NOMO-1 treated with DMSO at 0.1 percent for 48 hours (cell line): ENCODE measurements at regions not wholly inside any gene's neighbourhood (a gene's known extent, or its start where the extent isn't known, plus 50 kb on each side); places are given as distances from the start of the nearest gene placed in this dataset.

ENCODE experiments used
- DNase-seq: peaks from one replicate; lab custom pipeline; 2025; ENCODE audit not compliant: unreplicated experiment; lab: John Stamatoyannopoulos, UW

DNA sequence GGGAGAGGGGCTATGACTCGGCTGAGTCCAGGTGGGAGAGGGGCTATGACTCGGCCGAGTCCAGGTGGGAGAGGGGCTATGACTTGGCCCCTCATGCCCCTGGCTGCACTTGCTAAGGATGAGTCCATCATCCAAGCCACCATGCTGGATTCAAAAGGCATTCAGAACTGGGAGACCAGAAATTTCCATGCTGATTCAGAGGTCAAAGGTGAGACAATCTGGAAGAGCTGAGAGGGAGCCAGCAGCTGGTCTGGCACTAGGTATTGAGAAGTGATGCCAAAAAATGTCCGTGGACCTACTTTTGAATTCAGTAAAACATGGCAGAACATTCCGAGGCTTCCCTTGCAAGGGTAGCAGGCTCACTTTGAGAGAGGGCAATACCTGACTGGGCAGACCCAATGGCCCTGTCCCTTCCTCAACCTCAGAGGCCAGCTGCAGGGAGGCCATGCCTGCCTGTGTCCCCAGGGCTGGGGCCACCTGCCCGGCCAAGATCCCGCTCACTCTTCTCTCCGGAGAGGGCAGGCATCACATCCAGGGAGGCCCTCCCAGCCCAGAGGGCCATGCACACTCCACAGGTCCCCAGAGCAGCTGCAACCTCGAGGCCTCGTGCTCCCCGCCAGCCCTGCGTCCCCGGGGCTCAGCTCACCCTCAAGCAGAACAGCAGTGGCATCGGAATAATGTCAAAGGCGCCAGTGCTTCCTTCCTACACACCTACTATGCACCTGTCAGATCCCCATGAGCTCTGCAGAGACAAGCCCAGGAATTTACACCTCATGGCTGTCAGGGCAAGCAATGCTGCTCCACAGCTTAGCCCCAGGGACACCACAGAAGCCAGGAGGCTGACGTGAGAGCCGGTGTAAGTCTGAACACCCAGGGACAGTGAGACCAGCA, 80.2 kb upstream of the GPC1 start:
- DNase-seq, result no peak

DNA sequence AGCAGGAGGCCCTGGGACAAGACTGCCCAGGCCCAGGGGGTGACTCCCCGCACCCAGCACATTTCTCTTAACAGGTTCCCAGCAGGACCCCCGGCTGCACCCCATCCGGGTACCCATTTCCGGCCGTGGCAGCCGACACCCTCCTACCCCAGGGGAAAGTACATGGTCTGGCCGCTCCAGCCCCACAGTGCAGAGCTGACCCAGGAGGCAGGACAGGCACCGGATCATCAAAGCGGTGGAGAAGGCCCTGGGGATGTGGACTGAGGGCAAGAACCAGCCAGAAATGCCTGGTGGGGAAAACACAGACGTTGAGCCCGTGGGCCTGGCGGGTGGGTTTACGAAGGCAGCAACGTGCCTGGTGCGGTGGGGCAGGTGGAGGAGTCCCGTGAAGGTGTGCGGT, 79.5 kb upstream of the GPC1 start:
- no peak for DNase-seq

DNA sequence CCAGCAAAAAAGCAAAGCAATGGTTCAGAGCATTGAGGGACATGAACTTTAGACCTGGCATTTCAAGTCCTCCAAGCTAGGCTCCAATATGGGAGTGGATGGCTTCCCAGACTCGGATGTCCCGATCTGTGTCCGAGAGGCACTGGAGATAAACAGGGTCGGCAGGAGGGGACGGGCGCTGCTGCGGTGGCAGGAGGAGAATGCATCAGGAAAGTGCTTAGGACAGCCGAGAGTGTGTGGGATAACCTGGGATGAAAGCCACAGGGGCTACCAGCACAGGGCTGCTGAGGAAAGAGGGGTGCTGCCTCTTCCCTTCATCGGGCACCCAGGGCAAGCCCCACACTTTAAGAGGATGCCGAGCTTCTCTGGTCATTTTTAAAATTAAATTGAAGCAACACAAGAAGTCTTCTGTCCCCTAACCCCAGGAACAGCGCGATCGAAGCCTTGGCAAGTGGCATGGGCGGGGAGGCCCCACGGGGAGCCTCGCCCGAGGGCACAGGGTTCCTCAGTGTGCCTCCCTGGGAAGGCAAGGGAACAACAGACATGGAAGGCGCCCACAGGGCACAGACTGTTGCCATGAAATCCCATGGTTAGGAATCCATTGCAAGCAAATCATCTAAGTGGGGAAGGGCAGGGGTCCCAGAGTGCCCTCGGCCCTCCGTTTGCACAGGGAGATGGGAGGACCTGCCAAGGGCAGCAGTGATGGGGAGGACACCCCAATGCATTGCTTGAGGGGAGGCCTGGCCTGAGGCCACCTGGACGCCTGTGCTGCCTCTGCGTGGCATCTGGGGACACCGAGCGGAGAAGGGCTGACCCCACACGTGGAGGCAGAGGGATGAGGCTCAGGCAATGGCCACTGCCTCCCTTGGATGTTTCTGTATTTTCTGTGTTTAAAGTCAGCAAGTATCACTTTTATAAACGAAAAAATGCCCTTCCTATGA, 78.5 kb upstream of the GPC1 start:
- DNase-seq, result no peak

DNA sequence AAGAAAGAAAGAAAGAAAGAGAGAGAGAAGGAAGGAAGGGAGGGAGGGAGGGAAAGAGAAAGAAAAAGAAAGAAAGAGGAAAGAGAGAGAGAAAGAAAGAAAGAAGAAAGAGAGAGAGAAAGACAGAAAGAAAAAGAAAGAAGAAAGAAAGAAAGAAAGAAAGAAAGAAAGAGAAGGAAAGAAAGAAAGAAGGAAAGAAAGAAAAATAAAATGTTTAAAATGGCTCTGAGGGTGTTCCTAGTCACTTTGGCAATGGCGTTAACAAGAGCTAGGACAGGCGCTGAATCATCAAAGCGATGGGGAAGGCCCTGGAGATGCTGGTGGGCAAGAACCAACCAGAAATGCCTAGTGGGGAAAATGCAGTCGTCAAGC, 77.8 kb upstream of the GPC1 start:
- no peak for DNase-seq

DNA sequence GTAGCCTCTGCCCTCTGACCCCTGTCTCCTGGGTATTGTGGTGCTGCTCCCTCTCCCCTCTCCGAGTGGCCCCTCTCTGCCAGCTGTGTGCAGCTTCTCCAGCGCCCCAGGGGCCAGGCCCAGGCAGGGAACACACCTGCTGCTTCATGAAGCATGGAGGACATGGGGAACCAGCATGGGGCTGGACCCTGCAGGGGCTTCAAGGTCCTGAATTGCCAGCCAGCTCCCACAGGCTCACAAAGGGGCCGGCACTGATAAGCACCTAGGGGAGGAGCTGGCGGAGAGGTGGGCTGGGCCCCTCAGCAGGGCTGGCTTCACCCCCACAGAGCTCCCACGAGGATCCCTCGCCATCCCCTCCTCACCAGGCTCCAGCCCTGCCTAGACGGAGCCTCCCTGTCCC, 77.4 kb upstream of the GPC1 start:
- no peak for DNase-seq

DNA sequence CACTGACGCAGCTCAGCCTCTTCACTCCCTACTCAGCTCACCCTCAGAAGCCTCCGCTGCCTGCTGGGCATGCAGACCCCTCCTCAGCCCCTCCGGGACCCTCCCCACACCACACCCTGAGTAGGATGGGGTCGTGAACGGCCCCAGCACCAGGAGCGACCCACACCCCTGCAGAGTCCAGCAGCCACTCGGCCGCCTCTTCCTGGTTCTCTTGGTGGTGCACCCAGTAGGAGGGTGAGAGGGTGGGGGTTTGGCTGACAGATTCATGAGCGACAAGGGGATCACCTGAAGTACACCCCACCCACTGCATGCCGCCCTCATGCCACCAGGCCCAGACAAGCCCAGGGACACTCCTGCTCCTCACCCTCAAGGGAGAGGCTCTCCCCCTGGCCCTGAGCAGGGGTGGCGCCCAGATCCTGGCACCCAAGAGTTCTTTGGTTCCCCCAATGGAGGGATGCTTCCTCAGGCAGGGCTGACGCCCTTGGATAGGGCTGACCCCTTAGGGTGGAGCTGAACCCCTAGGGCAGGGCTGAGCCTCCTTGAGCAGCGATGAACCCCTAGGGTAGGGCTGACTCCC, 76.6 kb upstream of the GPC1 start:
- no peak for DNase-seq

DNA sequence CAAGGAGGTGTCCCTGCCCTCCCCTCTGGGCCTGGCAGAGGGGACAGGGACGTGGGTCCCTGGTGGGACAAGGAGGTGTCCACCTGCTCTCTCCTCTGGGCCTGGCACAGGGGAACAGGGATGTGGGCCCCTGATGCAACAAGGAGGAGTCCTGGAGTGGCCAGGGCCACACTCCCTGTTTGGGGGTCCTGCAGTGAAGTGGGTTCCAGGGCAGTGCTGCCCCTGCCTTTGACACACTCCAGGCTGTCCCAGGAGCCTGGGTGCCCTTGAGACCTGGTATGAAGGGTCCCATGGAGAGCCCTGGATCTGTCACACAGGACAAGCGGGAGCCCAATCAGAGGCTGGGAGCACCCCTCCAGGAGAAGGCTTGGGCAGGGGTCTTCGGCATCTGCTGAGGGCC, 75.8 kb upstream of the GPC1 start:
- no peak for DNase-seq

DNA sequence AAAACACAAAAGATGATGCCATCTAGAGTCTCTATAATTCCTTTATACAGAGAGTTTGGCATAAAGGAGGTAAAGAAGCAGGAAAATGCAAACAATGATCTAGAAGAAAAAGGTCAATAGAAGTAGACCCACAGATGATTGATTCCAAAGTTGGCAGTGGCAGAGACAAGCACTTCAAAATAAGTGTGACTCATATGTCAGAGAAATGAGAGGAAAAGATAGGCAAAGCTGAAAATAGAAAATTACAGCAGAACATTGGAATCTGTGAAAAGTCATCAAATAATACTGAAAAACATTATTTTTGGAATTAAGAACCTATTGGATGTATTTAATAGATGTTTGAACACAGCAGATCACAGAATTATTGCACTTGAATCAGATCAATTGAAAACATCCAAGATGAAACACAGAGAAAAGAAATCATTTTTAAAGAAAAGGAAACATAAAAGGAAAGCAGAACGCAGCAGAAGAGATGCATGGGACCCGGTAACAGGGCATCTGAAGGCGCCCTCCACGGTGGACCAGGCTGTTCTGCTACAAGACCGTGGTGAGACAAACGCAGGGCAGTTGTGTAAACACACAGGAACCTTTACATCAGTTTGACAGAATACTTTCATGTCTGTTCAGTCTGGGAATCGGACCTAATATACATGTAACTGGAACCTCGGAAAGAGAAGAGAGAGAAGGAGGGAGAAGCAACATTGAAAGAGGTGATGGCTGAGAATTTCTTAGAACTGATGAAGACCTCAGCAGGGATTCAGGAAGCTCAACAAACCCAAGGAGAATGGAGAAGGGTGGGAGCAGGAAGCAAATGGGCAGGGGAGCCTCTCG, 74.6 kb upstream of the GPC1 start:
- DNase-seq, result no peak

DNA sequence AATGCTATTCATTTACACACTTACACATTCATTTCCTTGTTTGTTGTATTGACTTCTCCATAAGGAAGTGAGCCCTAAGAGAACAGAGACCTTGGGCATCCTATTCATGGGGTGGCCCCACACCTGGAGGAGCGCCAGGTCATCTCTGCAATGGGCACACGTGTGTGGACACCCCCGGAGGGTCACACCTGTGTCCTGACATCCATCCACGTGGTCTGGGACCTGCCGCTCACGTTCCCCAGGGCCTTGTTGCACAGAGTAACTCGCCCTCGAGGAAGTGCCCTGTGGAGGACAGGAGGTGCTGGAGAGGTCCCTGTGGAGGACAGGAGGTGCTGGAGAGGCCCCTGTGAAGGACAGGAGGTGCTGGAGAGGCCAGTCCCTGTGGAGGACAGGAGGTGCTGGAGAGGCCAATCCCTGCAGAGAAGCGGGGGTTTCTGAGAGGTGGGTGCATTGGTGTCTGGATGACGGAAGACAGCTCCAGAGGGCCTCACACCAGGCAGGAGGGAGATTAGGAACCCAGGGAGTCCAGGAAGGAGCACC, 73.2 kb upstream of the GPC1 start:
- no peak for DNase-seq

DNA sequence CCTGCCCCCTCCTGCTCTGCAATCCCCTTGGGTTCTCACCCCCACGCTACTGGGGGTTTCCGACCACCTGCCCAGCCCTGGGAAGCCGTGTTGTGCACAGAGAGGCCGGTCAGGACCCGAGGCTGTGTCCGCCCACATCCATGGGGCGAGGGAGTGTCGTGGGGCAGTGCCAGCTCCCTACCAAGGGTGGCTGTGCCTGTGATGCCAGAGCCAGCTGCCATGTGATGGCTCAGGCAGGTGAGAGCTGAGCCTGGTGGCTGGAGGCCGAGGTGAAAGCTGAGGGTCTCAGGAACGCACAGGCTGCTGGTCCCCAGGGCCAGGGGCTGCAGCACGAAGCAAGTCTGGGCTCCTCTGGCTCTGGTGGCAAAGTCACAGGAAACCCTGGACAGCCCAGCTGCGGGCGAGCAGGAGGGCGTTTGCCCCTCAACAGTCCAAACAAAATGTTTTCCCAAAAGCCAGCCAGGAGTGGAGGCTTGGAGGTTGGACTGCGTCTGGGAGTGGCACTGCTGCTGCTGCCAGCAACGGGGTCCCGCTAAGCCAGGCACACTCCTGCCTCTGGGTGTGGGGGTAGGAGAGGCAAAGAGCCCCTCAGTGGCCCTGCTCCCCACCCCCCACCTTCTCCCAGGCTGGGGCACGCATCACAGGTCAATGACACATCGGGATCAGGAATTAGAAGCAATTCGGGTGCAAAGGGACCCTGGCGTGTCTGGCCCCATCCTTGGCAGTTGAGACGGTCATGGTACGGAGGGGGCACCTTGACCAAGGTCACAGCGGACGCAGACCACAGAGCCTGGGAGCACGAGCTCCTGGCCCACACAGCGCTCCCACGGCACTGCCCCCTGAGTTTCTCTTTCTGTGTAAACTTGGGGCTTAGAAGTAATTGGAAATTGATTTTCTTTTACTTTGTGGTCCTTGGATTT, 72.4 kb upstream of the GPC1 start:
- DNase-seq, result no peak

DNA sequence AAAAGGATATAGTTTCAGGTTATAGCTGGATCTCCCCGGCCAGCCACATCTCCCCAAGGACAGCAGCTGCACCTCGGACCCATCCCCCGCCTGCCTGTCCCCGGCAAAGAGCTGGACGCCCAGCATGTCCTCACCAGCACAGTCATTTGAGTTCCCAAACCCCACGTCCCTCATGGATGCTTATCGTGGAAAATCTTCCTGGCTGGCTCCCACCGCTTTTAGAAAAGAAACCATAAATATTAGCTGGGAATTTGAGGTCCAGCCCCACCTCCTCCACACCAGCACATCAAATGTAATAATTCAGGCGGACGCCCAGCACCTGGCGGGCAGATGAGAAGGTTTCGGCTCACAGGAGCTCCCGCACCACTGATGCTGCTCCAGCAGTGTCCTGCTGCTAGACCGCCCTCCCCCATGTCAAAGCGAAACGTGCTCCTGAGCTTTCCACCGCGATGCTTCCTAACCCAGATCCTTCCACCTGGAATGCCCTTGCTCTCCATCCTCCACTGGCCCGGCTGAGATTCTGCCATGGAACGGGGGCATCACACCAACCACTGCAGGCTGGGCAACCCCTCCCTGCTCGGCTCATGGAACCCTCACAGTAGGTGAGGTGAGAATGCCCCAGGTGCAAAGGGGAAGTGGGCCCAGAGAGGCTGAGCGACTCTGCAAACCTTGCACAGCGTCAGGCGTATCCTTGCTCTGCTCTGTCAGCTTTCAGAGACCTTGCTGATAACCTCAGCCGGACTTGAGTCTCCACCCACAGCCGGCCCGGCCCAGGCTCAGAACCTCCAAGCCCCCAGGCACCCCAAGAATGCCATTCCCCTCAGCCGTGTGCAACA, 71.5 kb upstream of the GPC1 start:
- no peak for DNase-seq

DNA sequence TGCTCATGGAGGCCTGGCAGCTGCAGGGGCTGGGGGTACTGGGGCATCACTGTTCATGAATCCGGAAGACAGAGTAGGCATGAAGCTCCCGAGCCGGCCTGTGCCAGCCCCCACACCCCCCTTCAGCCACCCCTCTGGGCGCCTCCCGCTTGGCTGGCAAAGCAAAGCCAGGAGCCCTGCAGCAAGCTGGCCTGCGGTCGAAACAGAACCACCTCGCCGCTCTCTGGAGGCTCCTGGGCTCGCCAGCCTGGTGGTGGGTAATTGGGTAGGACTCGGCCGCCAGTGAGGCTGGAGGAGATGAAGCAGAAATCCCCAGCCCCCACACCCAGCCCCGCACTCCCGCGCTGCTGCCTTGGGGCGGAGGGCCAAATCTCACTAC, 70.9 kb upstream of the GPC1 start:
- no peak for DNase-seq

DNA sequence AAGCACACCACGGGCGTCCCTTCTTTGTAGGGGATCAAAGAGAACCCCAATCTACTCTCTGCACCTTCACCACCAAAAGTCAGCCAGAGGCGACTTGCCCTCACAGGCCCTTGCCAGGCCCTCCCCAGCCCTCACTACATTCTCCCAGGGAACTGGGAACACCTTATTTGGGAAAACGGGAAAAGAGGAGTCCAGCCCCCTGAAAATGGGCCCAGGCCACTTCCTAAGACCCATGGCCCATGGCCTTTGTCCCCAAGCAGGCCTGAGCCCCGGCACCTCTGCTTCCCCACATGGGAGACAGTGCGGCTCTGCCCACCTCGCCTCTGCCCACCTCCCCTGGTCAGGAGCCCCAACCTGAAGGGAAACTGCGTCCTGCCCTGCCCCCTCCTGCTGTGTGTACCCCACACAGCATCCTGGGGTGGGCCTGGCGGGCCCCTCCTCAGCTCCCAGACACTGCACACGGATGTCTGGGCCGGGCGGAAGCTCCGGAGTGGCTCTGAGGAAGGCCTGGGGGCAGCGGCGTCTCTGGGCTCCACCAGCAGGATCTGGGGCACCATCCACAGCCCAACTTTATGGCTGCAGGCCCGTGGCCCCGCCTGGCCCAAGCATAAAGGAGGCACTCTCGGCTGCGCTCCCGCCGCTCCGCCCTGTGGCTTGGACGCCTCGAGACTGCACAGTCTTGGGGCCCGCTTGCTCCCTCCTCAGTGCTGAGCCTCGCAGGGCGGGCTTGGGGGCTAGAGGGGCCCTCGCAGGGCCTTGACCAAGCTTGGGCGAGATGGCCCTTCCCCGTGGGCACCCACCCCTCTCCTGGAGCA, 70.3 kb upstream of the GPC1 start:
- DNase-seq, result no peak

DNA sequence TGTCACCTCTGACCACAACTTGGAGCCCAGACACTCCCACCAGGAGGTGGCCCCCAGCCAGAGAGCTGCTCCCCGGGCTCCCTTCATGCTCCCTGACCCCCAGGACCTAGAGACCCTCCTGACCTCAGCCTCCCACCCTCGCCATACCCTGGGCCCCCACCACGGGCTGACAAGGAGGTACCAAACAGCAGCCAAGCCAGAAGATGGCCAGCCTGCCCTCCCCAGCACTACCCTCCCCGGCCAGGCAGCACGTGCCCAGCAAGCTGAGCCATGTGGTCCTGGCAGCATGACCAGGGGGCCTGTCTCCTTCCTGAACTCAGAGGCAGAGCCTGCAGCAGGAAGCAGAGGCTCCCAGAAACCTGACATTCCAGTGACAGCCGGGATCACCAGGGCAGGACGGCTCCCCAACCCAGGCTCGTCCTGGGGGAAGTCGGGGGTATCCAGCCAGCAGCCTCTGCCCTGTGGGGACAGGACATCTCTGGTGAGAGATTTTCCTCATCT, 69.4 kb upstream of the GPC1 start:
- DNase-seq, result no peak

DNA sequence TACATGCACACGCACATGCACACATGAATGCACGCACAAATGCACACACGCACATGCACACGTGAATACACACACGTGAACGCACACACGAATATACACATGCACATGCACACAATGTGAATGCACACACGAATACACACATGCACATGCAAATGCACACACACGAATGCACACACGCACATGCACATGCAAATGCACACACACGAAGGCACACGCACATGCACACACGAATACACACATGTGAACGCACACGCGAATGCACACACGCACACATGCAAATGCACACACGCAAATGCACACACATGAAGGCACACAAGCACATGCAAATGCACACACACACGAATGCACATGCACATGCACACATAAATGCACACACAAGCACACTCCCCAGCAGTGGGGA, 68.6 kb upstream of the GPC1 start:
- no peak for DNase-seq

DNA sequence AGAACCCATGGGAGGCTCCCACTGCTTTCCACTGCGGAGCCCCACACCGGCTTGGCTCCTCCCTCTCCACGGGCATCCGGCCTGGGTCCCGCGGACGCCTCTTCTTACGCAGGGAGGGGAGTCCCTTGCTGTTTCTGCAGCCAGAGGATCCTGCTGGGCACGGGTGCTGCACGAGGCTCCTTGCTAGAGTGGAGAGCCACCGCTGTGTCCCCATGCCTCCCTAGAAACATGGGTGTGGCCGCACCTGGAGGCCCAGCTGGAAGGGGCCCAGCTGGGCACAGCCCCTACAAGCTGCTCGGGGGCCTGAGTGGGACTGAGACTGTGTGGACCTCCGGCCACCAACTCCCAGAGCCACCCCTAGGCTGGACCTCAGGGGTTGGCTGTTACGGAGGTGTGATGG, 67.7 kb upstream of the GPC1 start:
- DNase-seq, result no peak

DNA sequence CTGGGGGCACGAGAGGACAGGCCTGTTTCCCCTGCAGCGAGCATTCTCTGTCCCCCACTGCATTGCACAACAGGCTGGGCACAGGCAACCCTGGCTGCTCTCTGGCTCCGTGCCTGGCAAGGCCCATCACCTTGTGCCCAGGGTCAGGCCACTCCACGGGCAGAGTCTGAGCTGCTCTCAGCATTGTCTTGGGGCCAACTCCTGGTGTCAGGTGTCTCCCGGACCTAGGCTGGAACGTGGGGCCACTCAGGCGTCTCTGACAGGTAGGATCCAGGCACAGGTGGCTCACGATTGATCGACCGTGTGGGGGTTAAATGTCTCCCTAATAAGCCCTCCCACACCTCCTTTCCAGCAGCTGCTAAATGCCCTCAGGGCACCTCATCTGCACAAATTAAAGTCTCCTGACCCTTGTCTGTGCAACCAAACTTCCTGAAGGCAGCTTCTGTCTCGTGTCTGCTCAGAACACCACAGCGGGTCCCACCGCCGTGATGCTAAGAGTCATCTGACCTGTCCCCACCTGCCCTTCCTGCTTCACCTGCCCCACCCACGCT, 66.6 kb upstream of the GPC1 start:
- no peak for DNase-seq
